MM.1S (cell line): ENCODE measurements at regions not wholly inside any gene's neighbourhood (a gene's known extent, or its start where the extent isn't known, plus 50 kb on each side); places are given as distances from the start of the nearest gene placed in this dataset.

Experiments used
- CTCF ChIP-seq: fragments of 300-600 bp; sonication (generic); IDR thresholded peaks from 2 replicates; pipeline ENCODE4 v1.5.1; 2016; ENCODE audit warnings: antibody characterized with exemption, low read length, mixed read lengths
- EZH2 ChIP-seq: fragments of 300-600 bp; sonication (generic); optimal IDR thresholded peaks from 2 replicates; pipeline ENCODE3; 2017; ENCODE audit warnings: low read depth, mild to moderate bottlenecking, antibody characterized with exemption, low read length, mixed read lengths

- TF ChIP-seq CTCF (no peak), EZH2 (no peak)
Observed at GRCh38 chr14:50008562-50008961, 107.8 kb downstream of the VCPKMT start.
